ENCODE measurements at regions not wholly inside any gene's neighbourhood (a gene's known extent, or its start where the extent isn't known, plus 50 kb on each side); places are given as distances from the start of the nearest gene placed in this dataset.

DNA sequence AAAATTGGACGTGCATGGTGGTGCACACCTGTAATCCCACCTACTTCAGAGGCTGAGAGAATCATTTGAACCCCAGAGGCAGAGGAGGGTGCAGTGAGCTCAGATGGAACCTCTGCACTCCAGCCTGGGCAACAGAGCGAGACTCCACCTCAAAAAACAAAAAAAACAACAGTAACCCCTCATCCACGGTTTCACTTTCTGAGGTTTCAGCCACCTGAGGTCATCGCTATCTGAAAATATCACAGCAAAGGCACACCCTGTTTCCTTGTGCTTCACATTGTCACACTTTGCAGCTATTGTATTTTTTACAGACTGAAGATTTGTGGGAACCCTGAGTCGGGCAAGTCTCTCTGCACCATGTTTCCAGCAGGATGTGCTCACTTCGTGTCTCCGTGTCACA lies 54.1 kb upstream of the FOXQ1 start:
- Mint-ChIP-seq H3K4me1 (no peaks in the 10 kb centered on the region), H3K9me3 (no peaks in the 10 kb centered on the region), H3K4me3 (no peak overlapping the region), H3K27ac (no peak overlapping the region), H3K27me3 (peaks cover 25% of the 10 kb centered on the region)
- DNase-seq (no peak), ATAC-seq (no peak)

DNA sequence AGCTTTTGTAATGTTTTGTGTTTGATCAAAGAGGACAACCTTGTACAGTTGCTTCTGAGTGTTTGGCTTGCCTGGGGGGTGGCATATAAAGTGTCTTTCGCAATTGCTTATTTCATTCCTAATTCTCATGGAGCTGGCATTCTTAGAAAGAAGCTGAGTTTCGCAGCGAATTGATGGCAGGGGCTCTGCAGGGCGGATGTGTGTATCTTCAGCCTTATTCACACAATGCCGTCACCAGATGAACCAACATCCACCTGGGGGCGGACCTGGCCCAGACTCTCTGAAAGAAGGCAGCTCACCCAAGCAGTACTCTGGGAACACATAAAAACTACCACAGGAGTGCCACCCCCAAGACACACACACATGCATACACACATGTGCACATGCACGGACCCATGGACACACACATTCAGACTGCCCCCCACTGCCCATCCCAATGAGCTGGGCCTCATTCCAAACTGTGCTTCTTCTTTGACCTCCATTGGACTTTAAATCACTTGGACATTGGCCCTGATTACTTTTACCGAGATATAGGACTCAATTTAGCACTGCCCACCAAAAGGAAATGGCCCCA lies 55.4 kb upstream of the FOXQ1 start:
- Mint-ChIP-seq H3K4me1 (no peaks in the 10 kb centered on the region), H3K27me3 (peaks cover 28% of the 10 kb centered on the region), H3K4me3 (no peak overlapping the region), H3K27ac (no peak overlapping the region), H3K9me3 (no peaks in the 10 kb centered on the region)
- no peak for ATAC-seq
- no peak for DNase-seq

DNA sequence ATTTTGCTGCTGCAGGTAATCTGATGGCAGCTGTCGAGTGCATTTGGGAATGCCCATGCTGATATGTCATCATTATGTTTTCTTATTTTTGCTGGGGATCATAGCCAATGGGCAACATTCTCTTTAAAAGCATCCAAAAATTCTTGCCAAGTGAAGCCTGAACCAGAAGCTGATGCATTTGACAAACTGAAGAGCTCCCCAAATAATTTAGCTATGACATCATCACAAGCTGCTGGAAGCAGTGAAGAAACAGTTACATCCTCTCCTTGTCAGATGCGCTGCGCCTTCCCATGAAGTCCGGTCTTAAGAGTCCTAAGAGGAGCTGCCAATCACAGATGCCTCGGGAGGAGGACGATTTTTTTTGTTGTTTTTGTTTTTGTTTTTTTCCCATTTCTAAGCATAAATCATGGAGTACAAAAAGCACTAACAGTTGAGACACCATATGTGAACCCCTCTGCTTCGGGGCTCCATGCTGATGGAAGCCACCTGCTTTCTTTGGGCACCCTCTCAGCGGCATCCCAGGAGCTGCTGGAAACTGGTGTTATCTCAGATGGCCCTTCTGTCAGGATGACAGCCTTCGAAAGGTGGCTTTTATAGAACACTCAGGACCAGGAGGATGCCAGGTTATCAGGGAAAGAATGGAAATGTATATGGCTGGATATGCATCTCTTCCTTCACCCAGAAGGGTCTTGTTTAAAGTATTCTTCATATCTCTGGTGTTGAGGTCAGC lies 56.1 kb upstream of the FOXQ1 start:
- no peak overlapping the region for H3K4me3 Mint-ChIP-seq
- DNase-seq (no peak), ATAC-seq (no peak)
- H3K9me3 Mint-ChIP-seq = no peaks in the 10 kb centered on the region
- no peak overlapping the region for H3K27ac Mint-ChIP-seq
- no peaks in the 10 kb centered on the region for H3K4me1 Mint-ChIP-seq
- H3K27me3 Mint-ChIP-seq = peaks cover 35% of the 10 kb centered on the region

DNA sequence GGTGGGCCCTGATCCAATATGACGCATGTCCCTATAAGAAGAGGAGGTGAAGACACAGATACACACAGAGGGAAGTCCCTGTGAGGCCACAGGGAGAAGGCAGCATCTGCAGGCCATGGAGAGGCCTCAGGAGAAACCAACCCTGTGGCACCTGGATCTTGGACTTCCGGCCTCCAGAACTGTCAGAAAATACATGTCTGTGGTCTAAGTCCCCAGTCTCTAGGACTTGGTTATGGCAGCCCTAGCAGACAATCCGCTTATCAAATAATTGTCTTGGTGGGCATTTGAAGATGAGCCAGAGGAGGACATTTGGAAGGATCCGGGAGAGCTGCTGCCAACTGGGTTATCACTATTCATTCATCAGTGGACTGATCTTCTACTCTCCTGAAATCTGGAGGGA lies 57.6 kb upstream of the FOXQ1 start:
- no peak overlapping the region for H3K4me3 Mint-ChIP-seq
- ATAC-seq (no peak), DNase-seq (no peak)
- no peaks in the 10 kb centered on the region for H3K9me3 Mint-ChIP-seq
- no peak overlapping the region for H3K27ac Mint-ChIP-seq
- H3K27me3 Mint-ChIP-seq = peaks cover 50% of the 10 kb centered on the region
- H3K4me1 Mint-ChIP-seq = no peaks in the 10 kb centered on the region

DNA sequence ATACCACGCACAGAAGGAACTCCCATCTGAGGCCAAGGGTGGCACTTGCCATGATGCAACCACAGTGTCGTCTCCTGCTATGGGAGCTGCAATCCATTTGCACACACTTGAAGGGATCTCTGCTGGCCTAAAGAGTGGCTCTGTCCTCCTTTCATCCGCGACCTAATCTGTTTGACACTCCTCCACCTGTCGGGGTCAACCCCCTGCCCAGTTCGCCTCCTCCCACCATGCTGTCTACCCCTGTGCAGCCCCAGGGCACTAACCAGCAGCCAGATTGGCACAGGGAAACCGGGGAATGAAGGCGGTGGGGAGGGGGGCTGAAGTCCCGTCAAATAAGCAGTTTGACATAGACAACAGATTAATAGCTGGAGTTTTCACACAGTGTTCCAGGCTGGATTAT lies 58.1 kb upstream of the FOXQ1 start:
- Mint-ChIP-seq H3K4me1 (no peaks in the 10 kb centered on the region), H3K27me3 (peaks cover 54% of the 10 kb centered on the region), H3K4me3 (no peak overlapping the region), H3K27ac (no peak overlapping the region), H3K9me3 (no peaks in the 10 kb centered on the region)
- no peak for ATAC-seq
- DNase-seq = no peak

DNA sequence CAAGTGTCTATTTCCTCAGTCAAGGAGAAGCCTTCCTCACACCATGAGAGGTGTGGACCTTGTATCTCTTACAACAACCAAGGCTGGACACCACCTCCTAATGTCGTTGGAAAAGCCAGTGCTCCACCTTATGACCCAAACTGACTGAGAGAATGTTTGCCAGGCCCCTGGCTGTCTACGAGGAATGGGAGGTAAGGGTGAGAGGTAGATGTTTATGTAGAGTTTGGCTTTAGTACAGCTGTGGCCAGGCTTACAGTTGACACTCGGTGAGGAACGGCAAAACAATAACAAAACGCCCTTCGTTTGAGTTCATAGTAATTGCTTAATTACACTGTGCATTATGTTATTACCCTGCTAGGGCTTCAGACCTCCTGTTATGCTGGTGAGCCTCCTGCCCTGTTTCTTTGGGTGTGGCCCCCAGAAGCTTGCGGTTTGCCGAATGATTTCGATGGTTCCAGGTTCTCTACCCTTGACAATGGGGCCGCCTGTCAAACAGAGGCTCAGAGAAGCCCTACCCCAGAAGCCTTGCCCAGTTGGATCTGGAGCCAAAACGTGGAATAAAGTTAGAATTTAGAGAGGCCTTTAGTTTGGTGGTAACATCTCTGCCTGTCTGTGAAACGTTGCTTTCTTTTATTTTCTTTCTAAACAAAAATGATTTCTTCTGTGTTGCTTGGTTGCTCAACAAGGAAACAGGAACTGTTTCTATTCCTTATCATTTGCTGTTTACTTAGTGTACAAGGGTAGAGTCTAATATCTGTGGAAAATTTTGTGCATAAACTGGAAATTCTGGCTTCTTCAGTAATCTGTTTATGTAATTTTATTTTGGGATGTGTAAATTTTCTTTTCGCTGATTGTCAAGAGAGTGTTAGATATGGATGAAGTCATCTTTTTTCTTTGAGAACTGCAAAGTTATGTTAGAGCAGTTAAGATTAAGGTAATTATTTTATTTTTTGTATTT lies 60.4 kb upstream of the FOXQ1 start:
- H3K4me1 Mint-ChIP-seq = no peaks in the 10 kb centered on the region
- DNase-seq (no peak), ATAC-seq (no peak)
- no peak overlapping the region for H3K27ac Mint-ChIP-seq
- H3K4me3 Mint-ChIP-seq = no peak overlapping the region
- H3K27me3 Mint-ChIP-seq = peaks cover 46% of the 10 kb centered on the region
- no peaks in the 10 kb centered on the region for H3K9me3 Mint-ChIP-seq

DNA sequence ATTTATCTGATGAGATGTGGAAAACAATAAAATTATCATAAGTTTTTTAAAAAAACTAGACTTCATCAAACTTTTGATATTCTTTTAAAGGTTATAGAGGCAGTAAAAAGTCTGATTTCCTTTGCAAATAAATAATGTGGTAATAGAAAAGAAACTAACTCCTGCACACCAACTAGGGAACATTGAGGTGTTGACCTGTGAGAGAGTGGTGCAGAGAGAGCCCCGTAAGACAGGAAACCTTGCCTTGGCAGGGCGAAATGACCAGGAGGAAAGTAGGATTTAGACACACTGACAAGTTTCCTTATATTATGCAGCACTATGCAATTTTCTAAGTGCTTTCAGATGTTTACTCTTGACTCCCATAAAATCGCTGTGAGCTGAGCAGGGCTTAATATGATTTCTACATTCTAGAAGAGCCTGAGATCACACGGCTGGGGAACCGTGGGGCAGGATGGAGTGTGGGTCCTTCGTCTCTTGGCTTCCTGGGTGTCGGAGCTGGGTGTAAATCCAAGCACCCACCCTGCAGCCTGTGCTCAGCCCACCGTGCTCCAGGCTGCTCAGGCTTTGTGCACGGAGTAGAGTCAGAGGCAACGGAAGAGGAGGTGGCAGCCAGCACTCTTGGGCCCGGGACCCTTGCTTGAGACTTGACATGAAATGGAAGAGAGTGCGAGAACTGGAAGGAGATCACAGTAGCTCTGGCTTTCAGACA lies 61.3 kb upstream of the FOXQ1 start:
- Mint-ChIP-seq H3K9me3 (no peaks in the 10 kb centered on the region), H3K4me3 (no peak overlapping the region), H3K27ac (no peak overlapping the region), H3K4me1 (no peaks in the 10 kb centered on the region), H3K27me3 (peaks cover 38% of the 10 kb centered on the region)
- DNase-seq (no peak), ATAC-seq (no peak)

DNA sequence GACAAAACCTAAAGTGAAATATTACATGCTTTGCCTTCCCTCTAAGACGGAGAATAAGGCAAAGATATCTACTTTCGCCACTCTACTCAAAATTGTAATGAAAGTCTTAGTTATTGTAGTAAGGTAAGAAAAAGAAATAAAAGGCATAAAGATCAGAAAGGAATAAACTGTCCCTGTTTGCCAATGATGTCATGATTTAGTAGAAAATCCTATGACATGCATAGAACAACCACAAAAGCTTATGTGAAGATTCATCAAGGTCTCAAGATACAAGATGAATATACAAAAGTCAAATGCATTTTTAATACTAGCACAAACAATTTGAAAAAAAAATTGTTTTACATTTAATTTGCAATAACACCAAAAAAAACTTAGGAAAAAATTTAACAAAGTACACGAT lies 64.0 kb upstream of the FOXQ1 start:
- no peaks in the 10 kb centered on the region for H3K9me3 Mint-ChIP-seq
- no peaks in the 10 kb centered on the region for H3K4me1 Mint-ChIP-seq
- ATAC-seq (no peak), DNase-seq (no peak)
- H3K27ac Mint-ChIP-seq = no peak overlapping the region
- no peak overlapping the region for H3K4me3 Mint-ChIP-seq
- H3K27me3 Mint-ChIP-seq = peaks cover 29% of the 10 kb centered on the region

DNA sequence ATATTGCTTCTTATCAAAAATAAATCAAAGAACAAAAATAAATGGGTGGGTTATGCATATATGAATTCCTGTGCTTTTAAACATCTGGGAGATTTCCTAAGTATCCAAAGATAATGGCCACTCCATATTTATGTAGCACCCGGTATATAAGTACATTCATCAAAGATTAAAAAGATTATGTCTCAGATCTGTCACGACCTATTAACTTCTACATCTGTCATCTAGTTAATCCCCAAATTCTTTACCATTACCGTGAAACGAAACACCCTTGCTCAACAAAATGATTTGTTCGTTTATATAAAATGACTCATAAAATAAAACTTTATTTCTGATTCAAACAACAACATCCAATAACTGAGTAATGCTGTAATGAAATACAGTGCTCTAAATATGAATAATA lies 64.8 kb upstream of the FOXQ1 start:
- no peak overlapping the region for H3K4me3 Mint-ChIP-seq
- H3K4me1 Mint-ChIP-seq = no peaks in the 10 kb centered on the region
- H3K27me3 Mint-ChIP-seq = peaks cover 29% of the 10 kb centered on the region
- H3K27ac Mint-ChIP-seq = no peak overlapping the region
- no peak for ATAC-seq
- H3K9me3 Mint-ChIP-seq = no peaks in the 10 kb centered on the region
- DNase-seq = no peak

DNA sequence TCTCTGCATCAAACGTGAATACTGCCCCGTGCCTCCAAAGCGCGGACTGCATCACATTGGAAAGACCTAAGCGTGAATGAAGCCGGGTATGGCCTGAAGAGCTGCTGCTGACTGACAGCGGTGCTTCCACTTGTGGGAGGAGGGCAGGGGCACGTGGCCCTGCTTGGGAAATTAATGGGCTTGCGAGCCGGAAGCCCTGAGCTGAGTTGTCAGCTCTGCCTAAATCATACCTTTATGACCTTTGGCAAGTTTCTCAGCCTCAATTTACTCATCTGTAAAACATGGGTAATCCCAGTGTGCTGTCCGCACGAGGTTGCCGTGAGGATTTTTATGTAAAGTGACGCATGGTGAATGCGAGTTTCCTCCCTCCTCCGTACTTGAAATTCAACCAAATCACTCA lies 67.0 kb upstream of the FOXQ1 start:
- DNase-seq (no peak), ATAC-seq (no peak)
- H3K27ac Mint-ChIP-seq = no peak overlapping the region
- no peaks in the 10 kb centered on the region for H3K9me3 Mint-ChIP-seq
- no peaks in the 10 kb centered on the region for H3K4me1 Mint-ChIP-seq
- no peak overlapping the region for H3K4me3 Mint-ChIP-seq
- H3K27me3 Mint-ChIP-seq = peaks cover 10% of the 10 kb centered on the region

DNA sequence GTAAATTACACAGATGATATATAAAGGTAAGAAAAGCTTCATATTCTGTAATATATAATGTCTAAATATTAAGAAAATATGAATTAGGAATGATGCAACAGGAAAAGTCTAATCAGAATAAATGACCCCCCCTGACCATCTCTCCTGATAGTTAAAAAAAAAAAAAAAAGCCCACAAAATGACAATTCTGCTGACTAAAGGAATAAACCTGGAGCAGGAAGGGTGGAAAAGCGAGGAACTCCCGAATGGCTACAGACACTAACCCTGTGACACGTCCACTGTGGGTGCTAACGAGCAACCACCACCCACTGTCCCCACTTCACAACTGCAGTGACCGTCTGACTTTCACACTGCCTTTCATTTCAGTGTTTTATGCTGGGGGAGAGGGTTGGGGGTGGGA lies 67.6 kb upstream of the FOXQ1 start:
- no peak for ATAC-seq
- no peak overlapping the region for H3K4me3 Mint-ChIP-seq
- no peaks in the 10 kb centered on the region for H3K9me3 Mint-ChIP-seq
- H3K27ac Mint-ChIP-seq = no peak overlapping the region
- H3K4me1 Mint-ChIP-seq = no peaks in the 10 kb centered on the region
- H3K27me3 Mint-ChIP-seq = peaks cover 4% of the 10 kb centered on the region
- no peak for DNase-seq

DNA sequence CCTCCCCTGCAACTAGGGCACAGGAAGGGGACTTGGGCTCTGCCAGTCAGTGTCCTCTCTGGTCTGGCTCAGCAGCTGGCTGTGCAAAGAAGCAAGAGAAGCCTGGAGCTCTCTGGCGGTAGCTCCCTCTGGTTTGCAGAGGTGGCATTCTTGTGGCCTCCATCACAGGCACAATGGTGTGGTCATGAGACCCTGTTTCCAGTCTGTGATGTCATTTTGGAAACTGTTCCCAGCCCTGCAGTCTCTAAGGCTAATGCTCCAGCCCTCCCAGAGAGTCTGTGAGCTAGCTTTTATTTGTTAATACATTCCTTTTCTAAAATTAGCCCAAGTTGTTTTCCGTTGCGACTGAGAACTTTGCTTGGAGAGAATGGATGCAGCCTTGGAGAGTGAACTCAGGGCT lies 69.5 kb upstream of the FOXQ1 start:
- Mint-ChIP-seq H3K4me1 (no peaks in the 10 kb centered on the region), H3K4me3 (no peak overlapping the region), H3K9me3 (no peaks in the 10 kb centered on the region), H3K27me3 (no peaks in the 10 kb centered on the region), H3K27ac (no peak overlapping the region)
- no peak for DNase-seq
- no peak for ATAC-seq

DNA sequence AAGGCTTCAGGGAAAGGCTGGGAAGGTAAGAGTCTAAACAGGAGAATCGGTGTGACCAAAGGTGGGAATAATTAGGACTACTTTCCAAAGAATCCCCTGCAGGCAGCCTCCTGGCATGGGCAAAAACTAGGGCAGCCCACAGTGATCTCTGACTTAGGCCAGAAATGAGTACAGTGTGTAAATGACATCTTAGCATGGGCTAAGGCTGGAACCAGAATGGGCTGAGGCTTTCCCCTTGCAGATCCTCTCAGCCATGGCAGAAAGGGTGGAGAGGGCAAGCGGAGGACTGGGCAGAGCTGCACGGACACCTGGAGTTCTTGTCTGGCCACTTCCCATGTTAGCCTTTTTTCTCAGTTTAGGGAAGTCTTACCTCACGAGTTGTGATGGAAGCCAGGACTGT lies 69.9 kb upstream of the FOXQ1 start:
- no peak for DNase-seq
- no peak for ATAC-seq
- H3K4me3 Mint-ChIP-seq = no peak overlapping the region
- H3K27me3 Mint-ChIP-seq = no peaks in the 10 kb centered on the region
- H3K4me1 Mint-ChIP-seq = no peaks in the 10 kb centered on the region
- no peaks in the 10 kb centered on the region for H3K9me3 Mint-ChIP-seq
- H3K27ac Mint-ChIP-seq = no peak overlapping the region

DNA sequence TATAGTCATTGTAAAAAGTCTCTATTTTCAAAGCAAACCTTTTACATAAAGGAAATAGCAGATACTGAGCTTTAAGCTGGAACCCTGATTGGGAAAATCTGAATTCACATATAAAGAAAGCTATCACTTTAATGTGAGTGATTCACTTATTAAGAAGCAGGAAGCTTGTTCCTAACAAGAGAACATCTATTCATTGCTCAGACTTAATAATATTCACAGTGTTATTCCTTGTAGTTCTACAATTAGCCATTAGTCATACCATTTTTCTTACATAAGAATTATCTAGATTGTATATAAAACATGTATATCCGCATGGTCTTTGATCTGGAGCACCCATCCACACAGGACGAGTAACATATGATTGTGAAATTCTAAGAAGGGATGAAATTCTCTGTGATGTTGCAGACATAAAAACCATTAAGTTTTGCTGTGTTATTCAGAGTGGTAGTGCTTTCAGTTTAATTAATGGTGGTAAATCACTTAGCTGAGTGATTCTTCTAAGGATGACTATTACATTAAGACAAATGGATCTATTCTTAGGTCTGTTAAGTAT lies 71.1 kb upstream of the FOXQ1 start:
- DNase-seq (no peak), ATAC-seq (no peak)
- Mint-ChIP-seq H3K9me3 (no peaks in the 10 kb centered on the region), H3K27me3 (no peaks in the 10 kb centered on the region), H3K4me3 (no peak overlapping the region), H3K4me1 (no peaks in the 10 kb centered on the region), H3K27ac (no peak overlapping the region)

DNA sequence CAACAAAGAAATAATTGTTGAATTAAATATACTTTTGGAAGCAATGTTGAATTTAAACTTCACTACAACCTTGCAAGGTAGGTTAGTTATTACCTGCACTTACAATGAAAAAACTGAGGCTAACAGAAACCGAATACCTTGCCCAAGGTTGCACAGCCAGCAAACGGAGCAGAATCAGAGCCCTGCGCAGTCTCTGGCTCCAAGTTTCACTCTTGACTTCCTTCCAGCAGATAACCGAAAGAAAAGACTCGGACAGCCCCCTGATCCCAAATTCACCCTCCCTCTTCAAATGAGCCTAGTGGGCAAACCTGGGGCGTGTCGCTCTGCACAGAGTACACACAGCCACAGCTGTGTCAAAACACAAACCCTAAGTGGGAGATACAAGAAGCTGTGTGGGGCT lies 72.1 kb upstream of the FOXQ1 start:
- Mint-ChIP-seq H3K27me3 (no peaks in the 10 kb centered on the region), H3K27ac (no peak overlapping the region), H3K4me3 (no peak overlapping the region), H3K4me1 (no peaks in the 10 kb centered on the region), H3K9me3 (no peaks in the 10 kb centered on the region)
- ATAC-seq (no peak), DNase-seq (no peak)
